Embryonic facial prominence (tissue), 1 donor: ENCODE measurements at regions not wholly inside any gene's neighbourhood (a gene's known extent, or its start where the extent isn't known, plus 50 kb on each side); places are given as distances from the start of the nearest gene placed in this dataset.

ENCODE experiments used
- DNase-seq: peaks from one replicate; pipeline ENCODE4 v3.0.0-alpha.2; 2016; ENCODE audit errors: extremely low spot score

GRCh38 chrX:39758791-39759525 lies 338.8 kb downstream of the BCOR start:
- no peak for DNase-seq

DNA sequence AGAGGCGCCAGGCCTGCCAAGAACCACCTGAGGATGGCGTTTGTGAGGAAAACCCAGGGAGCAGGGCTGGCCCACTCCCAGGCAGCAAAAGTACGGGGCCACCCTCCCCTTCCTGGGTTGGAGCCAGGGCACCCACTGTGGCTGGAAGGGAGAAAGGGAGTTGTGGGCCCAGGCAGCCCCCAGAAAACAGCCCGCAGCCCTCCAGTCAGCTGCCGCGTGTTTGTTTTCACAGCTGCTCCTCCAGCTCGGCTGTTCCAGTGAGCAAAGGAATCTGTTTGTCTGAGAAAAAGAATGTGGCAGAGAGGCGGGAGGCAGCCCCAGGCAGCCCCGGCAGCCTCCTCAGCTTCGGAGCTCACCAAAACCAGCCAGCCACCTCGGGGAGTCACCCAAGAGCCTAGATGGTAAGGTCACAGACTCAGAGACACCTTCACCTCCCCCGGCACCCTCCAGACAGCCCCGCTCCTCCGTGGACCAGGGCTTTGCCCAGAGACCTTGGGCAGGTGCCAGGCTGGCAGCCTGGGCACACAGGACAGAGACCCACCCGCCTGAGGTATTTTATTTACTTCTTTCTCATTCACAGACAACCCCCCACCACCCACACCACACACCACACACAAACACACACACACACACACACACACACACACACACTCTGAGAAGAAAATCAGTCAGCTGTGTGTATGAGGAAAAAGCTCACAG lies 338.1 kb downstream of the BCOR start:
- DNase-seq, result peak; percentile 29

DNA sequence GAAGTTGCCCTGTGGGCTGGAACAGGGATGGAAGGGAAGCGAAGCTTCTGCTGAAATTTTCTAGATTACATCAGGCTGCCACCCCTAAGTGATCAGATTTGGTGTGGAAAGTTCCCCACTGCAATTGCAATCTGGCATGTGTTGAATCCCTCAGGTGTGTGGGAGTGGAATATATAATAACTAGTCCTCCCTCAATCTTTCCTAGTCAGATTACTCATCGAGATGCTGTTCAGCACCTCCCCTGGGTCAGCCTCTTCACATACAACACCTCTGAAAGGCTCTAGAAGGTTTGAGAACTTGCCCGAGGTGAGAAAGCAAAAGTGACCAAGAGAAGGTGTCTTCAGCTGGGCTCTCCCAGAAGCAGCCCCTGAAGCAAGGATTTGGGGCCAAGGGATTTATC lies 336.8 kb downstream of the BCOR start:
- no peak for DNase-seq

DNA sequence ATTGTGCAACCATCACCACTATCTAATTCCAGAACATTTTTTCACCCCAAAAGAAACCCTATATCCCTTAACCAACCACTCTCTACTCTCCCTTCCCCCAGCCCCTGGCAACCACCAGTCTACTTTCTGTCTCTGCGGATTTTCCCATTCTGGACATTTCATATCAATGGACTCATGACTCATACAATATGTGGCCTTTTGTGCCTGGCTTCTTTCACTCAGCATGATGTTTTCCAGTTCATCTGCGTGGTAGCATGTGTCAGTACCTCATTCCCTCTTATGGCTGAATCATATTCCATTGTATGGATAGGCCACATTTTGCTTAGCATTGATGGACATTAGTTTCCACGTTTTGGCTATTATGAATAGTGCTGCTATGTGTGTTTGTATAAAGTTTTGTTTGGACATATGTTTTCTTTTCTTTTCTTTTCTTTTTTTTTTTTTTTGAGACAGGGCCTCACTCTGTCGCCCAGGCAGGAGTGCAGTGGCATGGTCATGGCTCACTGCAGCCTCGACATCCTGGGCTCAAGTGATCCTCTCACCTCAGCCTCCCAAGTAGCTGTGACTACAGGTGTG lies 335.4 kb downstream of the BCOR start:
- no peak for DNase-seq

DNA sequence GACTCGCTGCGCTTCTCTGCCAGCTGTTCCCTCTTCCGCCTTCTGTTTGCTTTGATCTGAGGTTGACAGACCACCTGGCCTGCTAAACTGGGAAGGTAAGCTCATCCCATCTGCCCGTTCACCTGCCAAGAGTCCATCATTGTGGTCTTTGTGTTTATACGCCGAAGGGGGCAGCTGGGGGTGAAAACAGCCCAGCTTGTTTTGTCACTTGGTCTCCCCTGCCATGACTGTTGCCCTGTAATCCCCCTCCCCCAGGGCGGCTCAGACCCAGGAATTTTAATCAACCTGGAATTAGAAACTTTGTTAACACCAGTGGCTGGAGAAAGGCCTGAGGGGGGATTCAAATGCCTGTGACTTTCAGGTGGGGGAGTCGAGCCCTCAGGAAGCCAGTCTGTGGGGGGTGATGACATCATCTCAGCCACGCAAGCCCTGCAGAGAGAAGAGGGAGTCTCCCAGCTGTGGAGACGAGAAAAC lies 333.3 kb downstream of the BCOR start:
- no peak for DNase-seq

GRCh38 chrX:39765327-39765726 lies 332.4 kb downstream of the BCOR start:
- no peak for DNase-seq

- no peak for DNase-seq
Observed at GRCh38 chrX:39766085-39766726, 331.6 kb downstream of the BCOR start.

DNA sequence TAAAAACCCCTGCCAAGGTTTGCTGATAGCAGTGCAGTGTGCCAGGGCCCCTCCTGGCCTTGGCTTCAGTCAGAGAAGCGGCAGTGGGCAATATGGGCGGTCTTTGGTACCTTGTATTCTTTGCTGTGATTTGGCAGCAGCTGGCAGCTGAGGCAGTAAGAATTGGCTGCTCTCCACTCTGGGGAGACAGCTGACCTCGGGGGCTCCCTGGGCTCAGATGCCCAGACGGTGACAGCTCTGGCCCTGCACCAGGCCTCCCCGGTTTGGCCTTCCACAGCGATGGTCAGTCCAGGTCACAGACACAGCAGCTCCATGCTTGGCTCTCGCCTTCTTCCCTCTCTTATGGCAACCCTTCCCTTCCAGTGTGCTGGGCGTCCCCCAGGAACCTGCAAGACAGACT lies 330.9 kb downstream of the BCOR start:
- DNase-seq, result no peak

- DNase-seq, result no peak
Observed at GRCh38 chrX:39767446-39767845, 330.3 kb downstream of the BCOR start.

DNA sequence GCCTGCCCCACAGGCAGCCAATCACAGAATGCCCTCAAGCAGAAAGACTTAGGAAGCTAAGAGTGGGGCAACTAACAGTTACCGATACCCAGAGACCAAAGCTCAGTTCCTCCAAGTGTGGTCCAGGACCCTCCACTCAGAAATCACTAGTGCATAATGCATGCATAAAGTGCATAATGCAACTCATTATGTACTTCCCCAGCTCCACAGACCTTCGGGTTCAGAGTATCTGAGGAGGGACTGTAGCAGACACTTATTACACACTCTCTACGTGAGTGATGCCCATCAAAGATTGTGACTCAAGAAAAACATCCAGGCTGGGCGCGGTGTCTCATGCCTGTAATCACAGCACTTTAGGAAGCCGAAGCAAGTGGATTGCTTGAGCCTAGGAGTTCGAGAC lies 328.0 kb downstream of the BCOR start:
- DNase-seq, result no peak

DNA sequence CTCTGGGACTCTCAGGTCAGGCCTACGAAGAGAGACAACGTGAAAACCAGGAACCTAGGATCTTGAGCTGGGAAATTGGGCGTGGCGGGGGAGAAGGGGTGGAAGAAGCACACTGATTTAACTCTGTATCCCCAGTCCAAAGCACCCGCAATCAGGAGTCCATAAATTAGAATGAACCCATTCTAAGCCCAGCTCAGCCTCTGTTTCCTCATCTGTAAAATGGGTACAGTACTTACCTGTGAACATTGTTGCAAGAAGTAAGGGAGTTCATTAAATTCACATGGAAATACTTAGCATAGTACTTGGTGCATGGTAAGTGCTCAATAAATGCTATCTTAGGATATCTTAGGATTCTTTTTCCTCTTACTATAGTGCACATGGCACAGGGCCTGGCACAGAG lies 326.7 kb downstream of the BCOR start:
- no peak for DNase-seq

DNA sequence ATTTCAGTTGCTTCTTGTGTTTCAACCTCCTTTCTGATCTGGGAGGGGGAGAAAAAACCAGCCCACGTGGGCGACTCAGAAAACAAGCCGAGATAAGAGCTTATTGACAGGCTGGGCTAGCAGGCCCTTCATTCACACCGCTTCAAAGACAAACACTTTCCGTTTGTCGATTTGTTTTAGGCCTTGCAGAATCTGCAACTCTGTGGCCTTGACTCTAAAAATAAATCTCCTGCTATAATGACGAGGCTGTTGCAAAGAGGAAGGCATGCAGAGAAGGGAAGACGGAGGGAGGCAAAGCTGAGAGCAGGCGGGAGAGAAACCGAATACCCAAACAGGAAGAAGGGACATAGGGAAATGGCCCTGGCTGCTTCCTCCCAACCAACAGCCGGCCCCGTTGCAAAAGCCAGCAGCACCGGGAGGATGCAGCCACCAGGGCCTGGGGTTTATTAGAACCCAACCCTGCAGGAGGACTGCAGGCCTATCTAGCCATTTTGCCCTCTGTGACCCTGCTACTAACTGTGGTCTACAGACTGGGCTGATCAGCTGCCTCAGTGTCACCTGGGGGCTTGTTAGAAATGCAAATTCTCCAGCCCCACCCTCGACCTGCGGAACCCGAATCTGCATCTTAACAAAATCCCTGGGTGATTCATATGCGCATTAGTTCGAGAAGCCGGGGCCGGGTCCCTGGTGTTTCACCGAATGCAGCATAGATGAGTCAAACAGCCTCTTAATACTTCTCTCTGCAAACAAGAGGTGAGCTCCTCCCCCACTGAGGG lies 325.5 kb downstream of the BCOR start:
- DNase-seq, result no peak

DNA sequence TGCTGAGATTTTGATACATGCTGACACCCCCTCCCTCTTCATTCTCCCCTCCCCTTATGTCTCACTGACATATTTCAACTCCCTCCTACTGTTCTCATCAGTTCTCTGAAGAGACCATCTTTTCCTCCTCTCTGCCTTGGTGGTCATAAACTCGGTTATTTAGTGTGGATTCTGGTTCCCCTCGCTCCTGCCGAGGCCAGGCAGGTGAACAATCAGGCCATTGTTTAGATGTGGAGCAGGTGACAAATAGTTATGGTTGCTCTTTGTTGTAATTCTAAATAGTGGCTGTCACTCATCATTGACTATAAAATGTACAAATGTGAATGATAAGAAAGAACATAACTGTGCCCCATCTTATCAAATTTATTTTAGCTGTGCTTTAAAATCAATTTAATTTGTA lies 324.6 kb downstream of the BCOR start:
- no peak for DNase-seq

DNA sequence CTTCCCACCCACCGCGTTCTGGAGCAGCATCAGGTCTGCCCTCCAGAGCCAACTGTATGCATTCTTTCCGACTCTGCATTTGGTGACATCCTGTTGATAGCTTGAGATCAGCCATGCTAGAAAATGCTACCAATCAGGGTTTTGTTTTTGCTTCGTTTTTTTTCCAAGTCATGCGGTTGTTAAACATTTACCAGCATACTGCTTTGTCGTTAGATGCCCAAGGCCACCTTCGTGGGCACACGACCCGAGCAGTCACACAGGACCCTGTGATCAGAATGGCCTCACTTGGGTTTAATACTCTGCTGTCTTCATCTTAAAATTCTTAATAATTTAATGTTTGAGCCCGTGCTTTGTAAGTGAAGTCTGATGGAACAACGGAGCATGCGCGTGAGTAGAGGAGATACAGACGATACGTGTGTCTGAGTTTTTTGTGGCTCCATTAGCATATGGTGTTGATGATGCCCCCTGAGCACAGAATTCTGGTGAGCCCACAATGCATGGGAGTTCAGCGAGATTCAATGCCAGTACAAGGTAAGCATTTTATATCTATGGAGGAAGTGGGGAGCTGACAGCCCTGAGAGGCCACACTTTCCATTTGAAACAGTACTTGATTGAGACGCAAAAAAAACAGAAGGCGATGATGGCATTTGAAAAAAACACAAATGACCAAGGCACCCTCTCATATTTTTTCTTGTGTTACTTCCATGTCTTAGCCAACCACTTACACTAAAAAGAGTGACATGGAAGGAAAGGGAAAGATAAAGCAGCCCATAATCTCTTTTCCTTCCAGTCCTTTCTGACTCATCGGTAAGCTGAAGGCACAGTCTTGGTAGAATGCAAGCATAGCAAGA lies 323.6 kb downstream of the BCOR start:
- no peak for DNase-seq

- DNase-seq, result no peak
Observed at GRCh38 chrX:39774774-39775328, 322.9 kb downstream of the BCOR start.

GRCh38 chrX:39777623-39778025 lies 320.1 kb downstream of the BCOR start:
- DNase-seq, result no peak

DNA sequence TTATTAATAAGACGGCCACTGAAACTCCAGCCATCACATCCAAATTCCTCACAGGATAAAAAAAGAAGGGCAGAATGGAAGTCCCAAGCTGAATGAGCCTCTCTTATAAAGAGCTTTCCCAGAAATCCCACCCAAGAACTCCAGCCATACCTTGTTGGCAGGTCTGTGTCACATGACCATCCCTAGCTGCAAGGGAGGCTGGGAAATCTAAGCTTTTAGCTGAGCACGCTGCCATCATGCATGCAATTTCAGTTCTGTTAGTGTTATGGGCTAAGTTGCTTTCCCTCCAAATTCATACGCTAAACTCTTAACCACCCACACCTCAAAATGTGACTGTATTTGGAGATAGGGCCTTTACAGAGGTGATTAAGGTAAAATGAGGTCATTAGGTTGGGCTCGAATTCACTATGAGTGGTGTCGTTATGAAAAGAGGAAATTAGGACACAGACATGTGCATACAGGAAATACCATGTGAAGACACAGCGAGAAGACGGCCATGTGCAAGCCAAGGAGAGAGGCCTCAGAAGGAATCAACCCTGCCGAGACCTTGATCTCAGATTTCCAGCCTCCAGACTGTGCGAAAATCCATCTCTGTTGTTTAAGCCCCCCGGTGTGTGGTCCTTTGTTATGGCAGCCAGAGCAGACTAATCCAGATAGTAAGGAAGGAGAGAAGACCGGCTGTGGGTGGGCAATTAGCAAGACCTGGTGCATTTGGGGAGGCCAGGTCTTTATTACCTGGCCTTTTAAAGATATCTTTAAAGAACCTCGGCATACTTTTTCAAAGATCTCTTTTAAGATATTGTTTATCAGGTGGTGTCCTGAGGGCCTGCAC lies 317.6 kb downstream of the BCOR start:
- no peak for DNase-seq

DNA sequence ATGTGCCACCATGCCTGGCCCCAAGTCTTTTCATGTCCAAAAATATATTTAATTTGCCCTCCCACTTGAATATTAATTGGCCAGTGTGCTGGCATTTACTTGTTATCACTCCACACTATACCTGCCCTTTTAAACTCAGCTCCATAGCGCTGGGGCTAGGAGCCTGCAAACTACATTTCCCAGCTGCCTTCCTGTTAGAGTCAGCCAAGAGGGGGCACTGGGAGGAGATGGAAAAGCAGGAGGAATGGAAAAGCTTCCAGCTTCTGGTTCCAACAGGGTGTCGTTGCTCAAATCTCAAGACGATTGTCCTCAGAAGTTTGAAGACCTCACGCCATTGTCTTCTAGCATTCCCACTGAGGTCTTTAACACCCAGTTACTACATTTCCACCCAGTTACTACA lies 315.5 kb downstream of the BCOR start:
- DNase-seq, result no peak

- DNase-seq, result no peak
Observed at GRCh38 chrX:39787999-39788398, 309.8 kb downstream of the BCOR start.

- no peak for DNase-seq
Observed at GRCh38 chrX:39788521-39788920, 309.2 kb downstream of the BCOR start.
